Mesothelial cell of epicardium (in vitro differentiated cells): ENCODE measurements at regions not wholly inside any gene's neighbourhood (a gene's known extent, or its start where the extent isn't known, plus 50 kb on each side); places are given as distances from the start of the nearest gene placed in this dataset.

Experiments
- DNase-seq, 2 experiments: peaks; one replicate each; pipeline ENCODE4 v3.0.0; 2021; ENCODE audit warnings: low spot score in 2 of 2; ENCODE audit not compliant: unreplicated experiment in 2 of 2
- H3K27ac Mint-ChIP-seq: 2 replicates; pipeline ENCODE4 v1.8.0; 2021; ENCODE audit warnings: mixed read lengths
- H3K27me3 Mint-ChIP-seq: 2 replicates; pipeline ENCODE4 v1.8.0; 2021; ENCODE audit warnings: low read depth, mixed read lengths
- H3K36me3 Mint-ChIP-seq: 2 replicates; pipeline ENCODE4 v1.8.0; 2021; ENCODE audit warnings: mixed read lengths
- H3K4me1 Mint-ChIP-seq: 2 replicates; pipeline ENCODE4 v1.8.0; 2021; ENCODE audit warnings: mixed read lengths
- H3K4me3 Mint-ChIP-seq: 2 replicates; pipeline ENCODE4 v1.8.0; 2021; ENCODE audit warnings: mild to moderate bottlenecking, moderate library complexity, mixed read lengths
- H3K9me3 Mint-ChIP-seq: 2 replicates; pipeline ENCODE4 v1.8.0; 2021; ENCODE audit warnings: mixed read lengths
- CTCF ChIP-seq: fragments of 200-600 bp; sonication (generic); IDR thresholded peaks from one replicate; pipeline ENCODE4 v1.5.0; 2021; ENCODE audit warnings: antibody characterized with exemption; ENCODE audit not compliant: unreplicated experiment

GRCh38 chr3:59253523-59253922 is 203.7 kb upstream of the CFAP20DC start:
- TF ChIP-seq CTCF: no peak
- Mint-ChIP-seq H3K27me3 (peaks cover 62% of the 10 kb centered on the region), H3K27ac (no peak overlapping the region), H3K4me1 (peaks cover 17% of the 10 kb centered on the region), H3K36me3 (no peaks in the 10 kb centered on the region), H3K9me3 (no peaks in the 10 kb centered on the region), H3K4me3 (no peak overlapping the region)
- DNase-seq: no peak

GRCh38 chr3:59251869-59252268 is 202.0 kb upstream of the CFAP20DC start:
- TF ChIP-seq CTCF: no peak
- Mint-ChIP-seq H3K27ac (no peak overlapping the region), H3K4me1 (peaks cover 25% of the 10 kb centered on the region), H3K4me3 (no peak overlapping the region), H3K36me3 (no peaks in the 10 kb centered on the region), H3K9me3 (no peaks in the 10 kb centered on the region), H3K27me3 (peaks cover 61% of the 10 kb centered on the region)
- DNase-seq: no peak

GRCh38 chr3:59250600-59250999 is 200.8 kb upstream of the CFAP20DC start:
- peaks cover 60% of the 10 kb centered on the region for H3K27me3 Mint-ChIP-seq
- no peak for DNase-seq
- no peak overlapping the region for H3K27ac Mint-ChIP-seq
- no peak for TF ChIP-seq CTCF
- peaks cover 37% of the 10 kb centered on the region for H3K4me1 Mint-ChIP-seq
- H3K9me3 Mint-ChIP-seq: no peaks in the 10 kb centered on the region
- H3K4me3 Mint-ChIP-seq: no peak overlapping the region
- H3K36me3 Mint-ChIP-seq: no peaks in the 10 kb centered on the region

- Mint-ChIP-seq H3K27me3 (peaks cover 60% of the 10 kb centered on the region), H3K27ac (no peak overlapping the region), H3K36me3 (no peaks in the 10 kb centered on the region), H3K9me3 (no peaks in the 10 kb centered on the region), H3K4me3 (no peak overlapping the region), H3K4me1 (peaks cover 43% of the 10 kb centered on the region)
- TF ChIP-seq CTCF: no peak
- no peak for DNase-seq
Measured at GRCh38 chr3:59249698-59250361, 200.0 kb upstream of the CFAP20DC start.

- peaks cover 66% of the 10 kb centered on the region for H3K27me3 Mint-ChIP-seq
- H3K4me1 Mint-ChIP-seq: peaks cover 45% of the 10 kb centered on the region
- no peak for TF ChIP-seq CTCF
- no peak for DNase-seq
- H3K27ac Mint-ChIP-seq: no peak overlapping the region
- H3K36me3 Mint-ChIP-seq: no peaks in the 10 kb centered on the region
- H3K9me3 Mint-ChIP-seq: no peaks in the 10 kb centered on the region
- H3K4me3 Mint-ChIP-seq: no peak overlapping the region
Measured at GRCh38 chr3:59249004-59249403, 199.2 kb upstream of the CFAP20DC start.

- Mint-ChIP-seq H3K27ac (no peak overlapping the region), H3K4me3 (no peak overlapping the region), H3K4me1 (peaks cover 45% of the 10 kb centered on the region), H3K9me3 (no peaks in the 10 kb centered on the region), H3K27me3 (peaks cover 72% of the 10 kb centered on the region), H3K36me3 (no peaks in the 10 kb centered on the region)
- no peak for DNase-seq
- TF ChIP-seq CTCF: no peak
Measured at GRCh38 chr3:59247402-59247841, 197.6 kb upstream of the CFAP20DC start.
